ENCODE measurements at regions not wholly inside any gene's neighbourhood (a gene's known extent, or its start where the extent isn't known, plus 50 kb on each side); places are given as distances from the start of the nearest gene placed in this dataset.

- no peak for DNase-seq
These were observed 107.7 kb upstream of the POU2AF2 start for GRCh38 chr11:111137846-111138245.

GRCh38 chr11:111135778-111136570 lies 109.6 kb upstream of the POU2AF2 start:
- no peak for DNase-seq

GRCh38 chr11:111135101-111135500 lies 110.4 kb upstream of the POU2AF2 start:
- DNase-seq: no peak

GRCh38 chr11:111128076-111128870 lies 117.3 kb upstream of the POU2AF2 start:
- no peak for DNase-seq

GRCh38 chr11:111124724-111125123 lies 120.8 kb upstream of the POU2AF2 start:
- no peak for DNase-seq

GRCh38 chr11:111123463-111124398 lies 121.8 kb upstream of the POU2AF2 start:
- DNase-seq: no peak

GRCh38 chr11:111120696-111121302 lies 124.7 kb upstream of the POU2AF2 start:
- DNase-seq: no peak

GRCh38 chr11:111120161-111120560 lies 125.4 kb upstream of the POU2AF2 start:
- no peak for DNase-seq

GRCh38 chr11:111119751-111120150 lies 125.8 kb upstream of the POU2AF2 start:
- DNase-seq: no peak

- no peak for DNase-seq
These were observed 129.6 kb upstream of the POU2AF2 start for GRCh38 chr11:111115890-111116289.

- no peak for DNase-seq
These were observed 131.4 kb upstream of the POU2AF2 start for GRCh38 chr11:111114091-111114490.

GRCh38 chr11:111112614-111113013 lies 132.9 kb upstream of the POU2AF2 start:
- DNase-seq: no peak

- no peak for DNase-seq
These were observed 138.0 kb upstream of the POU2AF2 start for GRCh38 chr11:111107501-111107900.

GRCh38 chr11:111106641-111107040 lies 138.9 kb upstream of the POU2AF2 start:
- DNase-seq: no peak

GRCh38 chr11:111105566-111105965 lies 140.0 kb upstream of the POU2AF2 start:
- no peak for DNase-seq

GRCh38 chr11:111104185-111104584 lies 141.3 kb upstream of the POU2AF2 start:
- no peak for DNase-seq

GRCh38 chr11:111101881-111102280 lies 143.6 kb upstream of the POU2AF2 start:
- DNase-seq: no peak

GRCh38 chr11:111099028-111099713 lies 146.4 kb upstream of the POU2AF2 start:
- DNase-seq: no peak

GRCh38 chr11:111098091-111098490 lies 147.4 kb upstream of the POU2AF2 start:
- no peak for DNase-seq

- no peak for DNase-seq
These were observed 148.3 kb upstream of the POU2AF2 start for GRCh38 chr11:111097191-111097590.

- no peak for DNase-seq
These were observed 150.2 kb upstream of the POU2AF2 start for GRCh38 chr11:111095327-111095726.

- DNase-seq: no peak
These were observed 152.5 kb upstream of the POU2AF2 start for GRCh38 chr11:111093061-111093460.
